DOHH2 (cell line): ENCODE measurements at regions not wholly inside any gene's neighbourhood (a gene's known extent, or its start where the extent isn't known, plus 50 kb on each side); places are given as distances from the start of the nearest gene placed in this dataset.

Experiments used
- H3F3A ChIP-seq: fragments of 200-600 bp; sonication (generic), shearing (Covaris generic); 2 replicates; pipeline ENCODE4 v1.6.0; 2016; ENCODE audit warnings: antibody characterized with exemption, mild to moderate bottlenecking; ENCODE audit not compliant: control insufficient read depth, insufficient read depth
- H3K27ac ChIP-seq: fragments of 200-600 bp; sonication (generic); 2 replicates; pipeline ENCODE4 v1.5.1; 2014; ENCODE audit warnings: low read depth, mild to moderate bottlenecking, low read length, moderate library complexity
- H3K27me3 ChIP-seq: fragments of 200-600 bp; sonication (generic); 2 replicates; pipeline ENCODE4 v1.6.1; 2014; ENCODE audit warnings: mild to moderate bottlenecking, low read length, mixed read lengths; ENCODE audit not compliant: control insufficient read depth
- H3K36me3 ChIP-seq: fragments of 200-600 bp; sonication (generic); 2 replicates; pipeline ENCODE4 v1.6.1; 2014; ENCODE audit warnings: mild to moderate bottlenecking, low read length, moderate library complexity, mixed read lengths; ENCODE audit not compliant: control insufficient read depth
- H3K4me1 ChIP-seq: fragments of 200-600 bp; sonication (generic); 2 replicates; pipeline ENCODE4 v1.6.1; 2014; ENCODE audit warnings: mild to moderate bottlenecking, low read length, mixed read lengths; ENCODE audit not compliant: control insufficient read depth
- H3K4me2 ChIP-seq: fragments of 200-600 bp; sonication (generic); 2 replicates; pipeline ENCODE4 v1.6.0; 2014; ENCODE audit warnings: mild to moderate bottlenecking, low read length, moderate library complexity
- H3K4me3 ChIP-seq: fragments of 200-600 bp; sonication (generic); 2 replicates; pipeline ENCODE4 v1.5.1; 2014; ENCODE audit warnings: mild to moderate bottlenecking, low read length, mixed read lengths
- H3K79me2 ChIP-seq: fragments of 200-600 bp; sonication (generic); 2 replicates; pipeline ENCODE4 v1.6.1; 2014; ENCODE audit warnings: mild to moderate bottlenecking, low read length, mixed read lengths; ENCODE audit not compliant: control insufficient read depth
- H3K9me2 ChIP-seq: fragments of 200-600 bp; sonication (generic); replicated peaks from 2 replicates; pipeline ENCODE4 v1.6.1; 2014; ENCODE audit warnings: mild to moderate bottlenecking, low read length, mixed read lengths; ENCODE audit not compliant: control insufficient read depth
- H3K9me3 ChIP-seq: fragments of 200-600 bp; sonication (generic); 2 replicates; pipeline ENCODE4 v1.6.1; 2014; ENCODE audit warnings: antibody characterized with exemption, low read length, mixed read lengths; ENCODE audit not compliant: control insufficient read depth, insufficient read depth
- H4K20me1 ChIP-seq: fragments of 200-600 bp; sonication (generic); 2 replicates; pipeline ENCODE4 v1.6.0; 2014; ENCODE audit warnings: low read depth, mild to moderate bottlenecking, antibody characterized with exemption, low read length, moderate library complexity; ENCODE audit not compliant: control insufficient read depth, insufficient read depth
- EZH2phosphoT487 ChIP-seq: fragments of 200-600 bp; sonication (generic); IDR thresholded peaks from 2 replicates; pipeline ENCODE4 v1.6.1; 2017; ENCODE audit warnings: borderline replicate concordance, mild to moderate bottlenecking, antibody characterized with exemption, low read length, moderate library complexity, mixed read lengths
- TF ChIP-seq, protein P1 (sequence below): fragments of 200-600 bp; sonication (generic); IDR thresholded peaks from one replicate; pipeline ENCODE4 v1.5.1; 2014; ENCODE audit warnings: antibody characterized with exemption, mild to moderate bottlenecking, low read depth, low read length; ENCODE audit not compliant: poor library complexity, severe bottlenecking

GRCh38 chr7:98565103-98565502, 52.0 kb upstream of the NPTX2 start:
- H3K27me3 ChIP-seq: peaks cover 11% of the 10 kb centered on the region; the same call in 1 of the 2 replicates
- H4K20me1 ChIP-seq: no peaks in the 10 kb centered on the region
- H3K4me3 ChIP-seq: no peak overlapping the region
- H3F3A ChIP-seq: no peaks in the 10 kb centered on the region
- no peaks in the 10 kb centered on the region for H3K79me2 ChIP-seq
- TF ChIP-seq, protein P1, sequence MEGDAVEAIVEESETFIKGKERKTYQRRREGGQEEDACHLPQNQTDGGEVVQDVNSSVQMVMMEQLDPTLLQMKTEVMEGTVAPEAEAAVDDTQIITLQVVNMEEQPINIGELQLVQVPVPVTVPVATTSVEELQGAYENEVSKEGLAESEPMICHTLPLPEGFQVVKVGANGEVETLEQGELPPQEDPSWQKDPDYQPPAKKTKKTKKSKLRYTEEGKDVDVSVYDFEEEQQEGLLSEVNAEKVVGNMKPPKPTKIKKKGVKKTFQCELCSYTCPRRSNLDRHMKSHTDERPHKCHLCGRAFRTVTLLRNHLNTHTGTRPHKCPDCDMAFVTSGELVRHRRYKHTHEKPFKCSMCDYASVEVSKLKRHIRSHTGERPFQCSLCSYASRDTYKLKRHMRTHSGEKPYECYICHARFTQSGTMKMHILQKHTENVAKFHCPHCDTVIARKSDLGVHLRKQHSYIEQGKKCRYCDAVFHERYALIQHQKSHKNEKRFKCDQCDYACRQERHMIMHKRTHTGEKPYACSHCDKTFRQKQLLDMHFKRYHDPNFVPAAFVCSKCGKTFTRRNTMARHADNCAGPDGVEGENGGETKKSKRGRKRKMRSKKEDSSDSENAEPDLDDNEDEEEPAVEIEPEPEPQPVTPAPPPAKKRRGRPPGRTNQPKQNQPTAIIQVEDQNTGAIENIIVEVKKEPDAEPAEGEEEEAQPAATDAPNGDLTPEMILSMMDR: no peak
- no peak for TF ChIP-seq EZH2phosphoT487
- no peak overlapping the region for H3K27ac ChIP-seq
- no peaks in the 10 kb centered on the region for H3K4me1 ChIP-seq
- H3K36me3 ChIP-seq: no peaks in the 10 kb centered on the region
- H3K9me3 ChIP-seq: peaks cover 7% of the 10 kb centered on the region; the same call in 1 of the 2 replicates
- no peak overlapping the region for H3K4me2 ChIP-seq
- H3K9me2 ChIP-seq: no peaks in the 10 kb centered on the region

DNA sequence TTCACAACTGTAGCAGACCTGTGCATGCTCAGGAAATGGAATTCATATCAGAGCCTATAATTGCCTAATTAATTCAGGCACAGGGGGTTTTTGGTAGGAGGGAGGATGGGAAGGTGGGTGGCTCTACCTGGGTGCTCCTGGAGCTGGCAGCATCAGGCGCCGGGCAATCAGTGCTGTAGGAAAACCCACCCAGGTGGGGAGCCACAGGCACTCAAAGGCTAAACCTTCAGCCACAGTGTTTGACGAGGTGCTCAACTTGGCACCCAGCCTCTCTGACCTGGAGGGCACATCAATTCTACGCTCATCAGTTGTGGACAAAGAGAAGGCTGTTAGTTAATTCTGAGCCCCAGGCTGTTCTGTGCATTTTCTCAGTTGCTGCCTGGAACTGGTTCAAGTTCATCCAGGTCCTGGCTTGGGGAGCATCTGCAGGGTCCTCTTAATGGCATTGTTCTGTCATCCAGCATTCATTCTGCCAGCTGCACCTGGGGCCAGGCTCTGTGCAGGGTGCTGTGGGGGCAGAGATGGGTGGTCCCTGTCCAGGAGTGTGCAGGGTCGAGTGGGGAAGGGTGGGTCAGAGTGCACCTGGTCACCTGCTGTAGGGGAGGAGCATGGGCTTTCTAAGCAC, 54.1 kb upstream of the NPTX2 start:
- H3K27ac ChIP-seq: no peak overlapping the region
- H3K4me2 ChIP-seq: no peak overlapping the region

DNA sequence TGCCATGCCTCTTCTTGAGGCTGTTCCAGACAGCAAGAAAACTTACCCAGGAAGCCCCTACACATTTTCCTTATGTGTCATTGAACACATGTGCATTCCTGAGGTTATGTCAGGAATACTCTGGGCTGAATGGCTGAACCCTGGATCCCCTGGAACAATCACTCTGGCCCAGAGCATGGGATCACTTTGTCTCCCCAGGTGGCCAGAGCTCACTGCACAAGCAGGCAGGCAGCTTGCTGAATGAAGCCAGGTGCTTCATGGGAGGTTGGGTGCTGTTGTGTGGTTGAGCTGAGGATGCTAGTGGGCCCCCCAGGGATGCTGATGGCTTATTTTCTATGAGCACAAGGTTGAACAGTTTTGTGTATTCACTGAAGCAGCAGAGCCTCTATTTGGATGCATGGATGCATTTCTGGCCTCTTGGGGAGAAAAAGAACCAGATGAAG, 54.7 kb upstream of the NPTX2 start:
- TF ChIP-seq, protein P1: no peak
- TF ChIP-seq EZH2phosphoT487: no peak
- no peaks in the 10 kb centered on the region for H4K20me1 ChIP-seq
- H3K9me2 ChIP-seq: no peaks in the 10 kb centered on the region
- no peak overlapping the region for H3K4me3 ChIP-seq
- no peak overlapping the region for H3K4me2 ChIP-seq
- H3K27ac ChIP-seq: no peak overlapping the region
- H3K36me3 ChIP-seq: no peaks in the 10 kb centered on the region
- no peaks in the 10 kb centered on the region for H3K4me1 ChIP-seq
- H3K27me3 ChIP-seq: peaks cover 11% of the 10 kb centered on the region; the same call in 1 of the 2 replicates
- no peaks in the 10 kb centered on the region for H3K79me2 ChIP-seq
- H3F3A ChIP-seq: no peaks in the 10 kb centered on the region
- H3K9me3 ChIP-seq: peaks cover 7% of the 10 kb centered on the region; the same call in 1 of the 2 replicates

More for the DNA sequence above, 54.1 kb upstream of the NPTX2 start:
- H3K4me3 ChIP-seq: no peak overlapping the region
- no peaks in the 10 kb centered on the region for H4K20me1 ChIP-seq
- no peak for TF ChIP-seq EZH2phosphoT487
- TF ChIP-seq, protein P1: no peak
- H3K27me3 ChIP-seq: peaks cover 11% of the 10 kb centered on the region; the same call in 1 of the 2 replicates
- H3K9me2 ChIP-seq: no peaks in the 10 kb centered on the region
- no peaks in the 10 kb centered on the region for H3K79me2 ChIP-seq
- H3K4me1 ChIP-seq: no peaks in the 10 kb centered on the region
- no peaks in the 10 kb centered on the region for H3K36me3 ChIP-seq
- H3K9me3 ChIP-seq: peaks cover 7% of the 10 kb centered on the region; the same call in 1 of the 2 replicates
- H3F3A ChIP-seq: no peaks in the 10 kb centered on the region
